Neural progenitor cell (in vitro differentiated cells): ENCODE measurements at regions not wholly inside any gene's neighbourhood (a gene's known extent, or its start where the extent isn't known, plus 50 kb on each side); places are given as distances from the start of the nearest gene placed in this dataset.

ENCODE experiments used
- EZH2 ChIP-seq: fragments of 200-600 bp; sonication (generic); IDR thresholded peaks from 2 replicates; pipeline ENCODE4 v1.6.1; 2017; ENCODE audit warnings: antibody characterized with exemption, mild to moderate bottlenecking, moderate library complexity
- EZH2phosphoT487 ChIP-seq: fragments of 200-600 bp; sonication (generic); IDR thresholded peaks from 2 replicates; pipeline ENCODE4 v1.6.1; 2017; ENCODE audit warnings: antibody characterized with exemption
- TF ChIP-seq, protein P1 (sequence below): fragments of 200-600 bp; sonication (generic); IDR thresholded peaks from 2 replicates; pipeline ENCODE4 v1.5.1; 2017; ENCODE audit warnings: antibody characterized with exemption, mild to moderate bottlenecking

DNA sequence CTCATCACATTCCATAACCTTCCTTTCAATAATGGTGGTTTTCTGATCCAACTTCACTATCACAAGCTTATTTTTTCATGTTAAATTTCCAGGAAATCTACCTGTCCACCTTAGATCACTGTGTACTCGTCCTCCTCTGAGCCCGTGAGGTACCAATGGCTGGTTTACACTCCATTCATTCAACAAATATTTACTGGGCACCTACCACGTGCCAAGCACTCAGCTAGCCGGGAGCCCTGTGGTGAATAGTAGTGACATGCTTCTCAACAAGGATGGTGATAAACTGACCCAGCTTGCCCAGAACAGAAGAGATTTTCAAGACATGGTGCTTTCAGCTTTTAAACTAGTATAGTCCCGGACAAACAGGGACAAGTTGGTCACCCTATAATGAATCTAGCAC is 98.2 kb downstream of the FAM204A start:
- TF ChIP-seq, protein P1, sequence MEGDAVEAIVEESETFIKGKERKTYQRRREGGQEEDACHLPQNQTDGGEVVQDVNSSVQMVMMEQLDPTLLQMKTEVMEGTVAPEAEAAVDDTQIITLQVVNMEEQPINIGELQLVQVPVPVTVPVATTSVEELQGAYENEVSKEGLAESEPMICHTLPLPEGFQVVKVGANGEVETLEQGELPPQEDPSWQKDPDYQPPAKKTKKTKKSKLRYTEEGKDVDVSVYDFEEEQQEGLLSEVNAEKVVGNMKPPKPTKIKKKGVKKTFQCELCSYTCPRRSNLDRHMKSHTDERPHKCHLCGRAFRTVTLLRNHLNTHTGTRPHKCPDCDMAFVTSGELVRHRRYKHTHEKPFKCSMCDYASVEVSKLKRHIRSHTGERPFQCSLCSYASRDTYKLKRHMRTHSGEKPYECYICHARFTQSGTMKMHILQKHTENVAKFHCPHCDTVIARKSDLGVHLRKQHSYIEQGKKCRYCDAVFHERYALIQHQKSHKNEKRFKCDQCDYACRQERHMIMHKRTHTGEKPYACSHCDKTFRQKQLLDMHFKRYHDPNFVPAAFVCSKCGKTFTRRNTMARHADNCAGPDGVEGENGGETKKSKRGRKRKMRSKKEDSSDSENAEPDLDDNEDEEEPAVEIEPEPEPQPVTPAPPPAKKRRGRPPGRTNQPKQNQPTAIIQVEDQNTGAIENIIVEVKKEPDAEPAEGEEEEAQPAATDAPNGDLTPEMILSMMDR, result no peak
- TF ChIP-seq EZH2 (no peak), EZH2phosphoT487 (no peak)
